GM18498 (cell line): ENCODE measurements at regions not wholly inside any gene's neighbourhood (a gene's known extent, or its start where the extent isn't known, plus 50 kb on each side); places are given as distances from the start of the nearest gene placed in this dataset.
"Not testable (repeated sequence)": the region's sequence is repeated elsewhere in the genome, so short reads cannot be mapped to it uniquely, and the experiment has no call there.

Source experiments
- ATAC-seq: cut with Tn5 transposase; IDR thresholded peaks from one replicate; pipeline ENCODE4 v1.9.1; 2021; ENCODE audit warnings: mild to moderate bottlenecking, moderate library complexity; ENCODE audit not compliant: unreplicated experiment

DNA sequence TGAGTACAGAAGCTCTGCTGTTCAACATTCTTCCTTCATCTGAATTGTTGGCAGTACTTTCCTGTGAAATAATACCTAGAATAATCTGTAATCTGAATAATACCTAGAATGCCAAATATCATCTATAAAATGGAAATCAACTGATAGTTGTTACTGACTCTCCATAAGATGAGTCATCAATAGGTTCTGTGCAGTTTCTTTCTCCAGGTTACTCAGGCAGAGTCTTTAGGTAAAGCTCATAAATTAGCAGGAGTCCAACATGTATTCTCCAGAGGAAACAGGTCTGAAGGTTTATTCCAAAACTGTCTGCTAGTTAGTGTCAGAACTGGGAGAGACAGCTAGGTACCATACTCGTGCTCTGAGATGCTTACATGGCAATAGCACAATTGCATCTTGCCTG is 282.0 kb upstream of the MAP2 start:
- ATAC-seq = no peak

DNA sequence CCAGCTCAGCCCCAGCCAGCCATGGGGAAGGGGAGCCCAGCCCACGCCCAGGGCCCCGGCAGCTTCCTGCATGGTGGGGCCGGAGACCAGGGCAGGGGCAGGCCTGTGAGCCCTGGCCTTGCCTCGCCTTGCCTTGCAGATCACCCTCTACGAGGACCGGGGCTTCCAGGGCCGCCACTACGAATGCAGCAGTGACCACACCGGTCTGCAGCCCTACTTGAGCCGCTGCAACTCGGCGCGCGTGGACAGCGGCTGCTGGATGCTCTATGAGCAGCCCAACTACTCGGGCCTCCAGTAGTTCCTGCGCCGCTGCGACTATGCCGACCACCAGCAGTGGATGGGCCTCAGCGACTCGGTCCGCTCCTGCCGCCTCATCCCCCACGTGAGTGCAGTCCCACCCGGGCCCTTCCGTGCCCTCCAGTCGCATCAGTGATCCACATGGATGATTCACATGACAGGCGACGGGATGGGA is 278.6 kb upstream of the MAP2 start:
- not testable (repeated sequence) for ATAC-seq

DNA sequence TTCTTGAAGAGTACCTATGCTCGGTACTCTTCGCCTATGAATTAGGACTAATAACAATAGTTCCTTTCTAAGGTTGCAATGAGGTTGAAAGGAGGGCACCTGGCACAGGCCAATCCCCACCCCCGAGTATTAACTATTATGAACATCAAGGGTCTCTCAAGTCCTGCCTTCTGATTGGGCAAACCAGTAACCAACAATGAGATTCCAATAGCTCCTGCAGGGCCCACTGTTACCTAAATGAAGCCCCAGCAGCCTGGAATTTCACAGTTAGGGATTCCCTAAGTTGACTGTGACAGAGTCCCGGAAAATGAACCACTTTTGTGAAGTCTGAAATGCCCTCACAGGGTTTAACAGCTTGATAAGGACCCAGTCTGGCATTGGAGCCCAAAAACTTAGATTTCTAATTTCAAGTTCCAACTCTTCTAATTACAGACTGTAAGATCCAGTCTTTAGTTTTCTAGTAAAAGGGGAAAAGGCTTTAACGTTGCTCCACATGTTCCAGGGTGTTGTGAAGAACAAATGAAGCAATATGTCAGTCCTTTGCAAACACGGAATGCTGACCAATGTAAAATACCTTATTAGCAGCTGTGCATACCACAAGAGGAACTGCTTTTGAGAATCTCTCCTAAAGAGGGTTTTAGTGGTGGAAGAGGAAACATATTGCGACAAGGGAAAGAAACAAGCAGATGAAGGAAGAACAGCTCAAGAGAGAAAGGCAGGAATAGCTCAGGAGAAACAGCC is 277.7 kb upstream of the MAP2 start:
- ATAC-seq = peak; percentile 24

DNA sequence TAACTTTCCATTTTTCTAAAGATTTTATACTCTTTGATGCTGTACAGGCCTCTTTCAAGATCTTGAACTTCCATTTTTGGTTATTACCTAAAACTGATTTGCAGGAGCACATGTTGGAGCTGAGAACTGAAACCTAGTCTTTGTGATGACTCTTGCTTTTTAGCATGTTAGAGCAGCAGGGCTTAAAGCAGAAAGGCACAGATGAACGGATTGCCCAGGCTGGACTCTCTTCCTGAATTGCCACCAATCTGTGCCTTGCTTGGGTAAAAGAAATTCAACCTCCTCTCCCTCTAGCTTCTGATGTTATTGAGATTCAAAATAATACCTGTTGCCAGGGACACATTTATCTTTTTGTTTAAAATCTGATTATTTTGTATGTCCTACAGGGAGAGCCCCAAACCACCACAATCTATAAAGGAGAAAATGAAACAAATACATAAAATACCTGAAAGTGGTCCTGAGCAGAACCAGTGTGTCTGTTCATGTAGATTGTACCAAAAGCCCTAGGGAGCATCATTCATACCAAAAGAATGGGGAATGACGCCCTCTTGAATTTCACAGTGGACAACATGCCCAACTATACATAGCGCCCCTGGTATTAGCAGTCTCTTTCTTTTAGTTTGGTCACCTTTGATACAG is 277.0 kb upstream of the MAP2 start:
- ATAC-seq = peak; percentile 41

DNA sequence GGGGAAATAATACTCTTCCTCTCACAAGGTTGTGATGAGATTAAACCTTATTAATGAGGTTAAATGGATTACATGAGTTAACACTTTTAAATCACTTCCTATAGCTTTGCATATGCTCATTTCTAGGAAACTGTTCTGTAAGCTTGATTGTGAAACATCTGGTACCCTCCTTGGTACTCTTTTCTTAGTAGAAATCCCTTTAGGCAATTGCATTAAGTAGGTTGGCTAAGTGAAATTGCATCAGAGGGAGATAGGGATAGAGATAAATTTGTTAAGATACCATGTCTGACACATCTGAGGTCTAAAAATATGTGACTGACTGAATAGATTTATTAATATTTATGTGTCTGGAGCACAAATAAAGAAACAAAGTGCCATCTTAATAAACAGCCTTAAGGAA is 275.9 kb upstream of the MAP2 start:
- no peak for ATAC-seq

GRCh38 chr2:209160800-209161588 is 262.9 kb upstream of the MAP2 start:
- ATAC-seq = no peak

- ATAC-seq = no peak
Measured at GRCh38 chr2:209162129-209162528, 261.7 kb upstream of the MAP2 start.

DNA sequence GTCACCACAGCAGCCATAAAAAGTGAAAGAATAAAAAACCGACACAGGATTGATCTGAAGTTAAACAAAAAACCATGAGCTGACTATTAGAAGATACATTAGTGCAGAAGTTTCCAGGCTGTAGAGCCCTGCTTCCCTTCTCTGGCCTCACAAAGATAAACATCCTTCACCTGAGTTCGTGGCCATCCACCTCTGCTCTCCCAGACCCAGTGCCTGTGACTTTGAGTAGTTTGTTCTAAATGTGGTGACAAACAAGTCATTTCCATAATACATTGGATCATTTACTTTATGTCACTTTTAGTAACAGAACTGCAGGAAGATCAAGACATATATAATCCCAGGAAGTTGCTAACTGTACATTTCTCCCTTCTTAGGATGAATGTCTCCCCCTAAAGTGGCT is 241.9 kb upstream of the MAP2 start:
- no peak for ATAC-seq

DNA sequence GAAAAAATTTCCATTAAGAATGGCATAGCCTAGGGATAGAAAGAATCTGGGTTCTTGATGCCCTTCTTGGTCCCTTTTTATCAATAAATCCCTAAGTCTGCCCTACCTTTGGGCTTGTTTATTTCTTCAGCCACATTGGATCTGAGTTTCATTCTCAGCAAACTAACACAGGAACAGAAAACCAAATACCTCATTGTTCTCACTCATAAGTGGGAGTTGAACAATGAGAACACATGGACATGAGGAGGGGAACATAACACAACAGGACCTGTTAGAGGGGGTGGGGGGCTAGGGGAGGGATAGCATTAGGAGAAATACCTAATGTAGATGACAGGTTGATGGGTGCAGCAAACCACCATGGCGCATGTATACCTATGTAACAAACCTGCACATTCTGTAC is 237.0 kb upstream of the MAP2 start:
- not testable (repeated sequence) for ATAC-seq

DNA sequence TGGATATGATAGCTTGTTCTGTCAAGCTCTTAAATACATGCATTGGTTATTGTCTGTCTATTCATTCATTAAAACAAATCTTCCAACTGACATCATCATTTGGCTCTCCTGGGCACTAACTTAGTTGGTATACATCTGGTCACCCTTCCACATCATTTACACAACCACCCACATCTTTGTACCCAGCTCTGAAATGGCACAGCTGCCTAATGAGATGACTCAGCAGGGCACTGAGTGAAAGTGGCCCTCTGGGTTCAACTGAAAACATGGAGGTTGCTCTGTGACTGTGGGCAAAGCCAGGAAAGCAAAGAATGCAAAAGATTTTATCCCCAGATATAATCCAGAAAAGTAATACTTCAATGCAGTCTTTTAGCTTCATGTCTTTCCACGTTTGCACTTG is 234.0 kb upstream of the MAP2 start:
- no peak for ATAC-seq

DNA sequence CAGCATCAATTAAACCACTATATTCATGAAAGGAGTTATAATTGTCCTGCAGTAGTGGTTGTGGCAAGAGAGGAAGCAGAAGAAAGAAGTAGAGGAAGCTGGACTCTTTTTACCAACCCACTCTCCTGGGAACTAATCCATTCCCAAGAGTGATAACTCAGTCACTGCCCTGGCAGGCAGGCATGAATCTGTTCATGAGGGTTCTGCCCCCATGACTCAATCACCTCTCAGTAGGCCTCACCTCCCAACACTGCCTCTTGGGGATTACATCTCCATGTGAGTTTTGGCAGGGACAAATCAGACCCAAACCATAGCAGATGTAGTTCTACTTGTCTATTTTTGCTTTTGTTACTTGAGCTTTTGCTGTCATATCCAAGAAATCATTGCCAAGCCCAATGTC is 232.7 kb upstream of the MAP2 start:
- no peak for ATAC-seq

DNA sequence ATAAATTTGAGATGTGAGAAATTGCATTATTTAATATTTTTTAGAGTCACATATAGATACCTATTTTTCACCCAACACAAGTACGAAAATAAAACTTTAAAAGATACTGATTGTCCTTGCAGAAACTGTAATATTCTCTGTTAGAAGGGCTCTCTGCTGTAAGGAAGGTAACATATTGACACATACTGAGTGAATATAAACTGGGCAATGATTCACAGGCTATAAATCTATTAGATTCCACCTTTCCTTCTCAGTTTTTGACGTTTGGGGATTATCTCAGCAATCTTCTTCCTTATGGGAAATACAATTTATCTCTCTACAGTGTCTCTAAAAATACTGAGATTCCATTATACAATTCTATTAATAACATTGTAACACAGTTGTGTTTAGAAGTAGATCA is 229.1 kb upstream of the MAP2 start:
- no peak for ATAC-seq

DNA sequence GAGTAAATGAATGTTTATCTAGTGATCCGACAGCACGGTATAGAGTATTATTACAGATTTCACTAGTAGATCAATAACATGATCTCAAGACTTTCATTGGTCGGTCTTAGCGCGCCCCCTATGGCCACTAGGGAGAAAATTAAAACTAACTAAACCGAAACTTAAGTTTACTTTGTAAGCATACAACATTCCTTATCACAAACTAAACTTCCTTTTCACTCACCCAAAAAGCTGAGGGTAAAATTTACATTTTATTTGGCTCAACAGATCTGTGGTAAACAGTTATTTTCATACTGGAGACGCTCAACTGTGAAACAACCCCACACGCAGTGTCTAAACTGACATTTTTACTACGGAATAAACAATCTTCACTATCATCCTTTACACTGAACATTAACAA is 215.6 kb upstream of the MAP2 start:
- peak; percentile 62 for ATAC-seq

DNA sequence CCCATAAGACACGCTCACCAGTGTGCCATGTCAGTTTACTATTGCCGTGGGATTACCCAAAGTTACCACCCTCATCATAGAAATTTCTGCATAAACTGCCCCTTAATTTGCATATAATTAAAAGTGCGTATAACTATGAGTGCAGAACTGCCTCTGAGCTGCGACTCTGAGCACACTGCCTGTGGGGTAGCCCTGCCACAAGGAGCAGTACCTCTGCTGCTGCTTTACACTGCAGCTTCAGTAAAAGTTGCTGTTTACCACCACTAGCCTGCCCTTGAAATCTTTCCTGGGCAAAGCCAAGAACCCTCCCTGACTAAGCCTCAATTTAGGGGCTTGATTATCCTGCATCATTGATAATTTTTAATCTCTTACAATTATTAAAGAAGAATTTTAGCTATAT is 213.9 kb upstream of the MAP2 start:
- no peak for ATAC-seq

DNA sequence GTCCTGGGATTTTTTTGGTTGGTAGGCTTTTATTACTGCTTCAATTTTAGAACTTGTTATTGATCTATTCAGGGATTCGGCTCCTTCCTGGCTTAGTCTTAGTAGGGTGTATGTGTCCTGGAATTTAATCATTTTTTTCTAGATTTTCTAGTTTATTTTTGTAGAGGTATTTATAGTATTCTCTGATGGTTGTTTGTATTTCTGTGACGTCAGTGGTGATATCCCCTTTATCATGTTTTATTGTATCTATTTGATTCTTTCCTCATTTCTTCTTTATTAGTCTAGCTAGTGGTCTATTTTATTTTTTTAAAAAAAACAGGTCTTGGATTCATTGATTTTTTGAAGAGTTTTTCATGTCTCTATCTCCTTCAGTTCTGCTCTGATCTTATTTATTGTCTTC is 193.3 kb upstream of the MAP2 start:
- ATAC-seq = no peak

GRCh38 chr2:209236377-209236776 is 187.5 kb upstream of the MAP2 start:
- ATAC-seq = no peak

DNA sequence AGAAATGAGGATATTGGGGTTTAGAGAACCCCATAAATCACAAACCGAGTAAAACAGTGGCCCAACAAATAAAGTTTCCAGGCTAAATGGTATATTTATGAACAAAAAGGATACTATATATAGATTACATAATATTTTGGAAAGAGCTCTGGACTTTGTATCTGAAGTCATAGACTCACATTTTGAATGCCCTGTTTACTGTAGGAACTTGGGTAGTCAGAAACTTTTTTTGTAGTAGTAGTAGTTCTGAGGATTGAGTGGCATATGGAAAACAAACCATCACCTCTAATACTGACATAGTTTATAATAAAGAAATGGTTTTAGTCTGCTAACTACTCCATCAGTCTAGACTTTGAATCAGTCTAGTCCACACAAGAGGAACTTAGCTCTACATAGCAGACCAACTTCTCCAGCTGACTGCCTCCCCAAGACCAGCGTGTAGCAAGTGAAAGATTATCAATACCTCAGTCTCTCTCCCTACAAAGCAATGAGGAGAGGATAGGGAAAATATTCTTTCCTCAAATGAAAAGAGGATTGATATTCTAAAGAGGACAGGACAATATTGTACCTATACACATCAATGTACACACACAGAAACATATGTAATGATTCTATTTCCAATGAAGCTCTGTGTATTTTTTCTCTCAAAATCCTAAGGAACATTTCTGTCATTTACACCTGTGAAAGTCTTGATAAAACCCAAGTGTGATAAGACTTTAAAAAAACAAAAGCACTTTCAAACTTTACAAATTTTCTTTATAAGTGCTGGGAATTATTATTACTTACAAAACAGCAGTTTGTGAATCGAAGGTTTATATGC is 184.9 kb upstream of the MAP2 start:
- ATAC-seq = no peak

- ATAC-seq = no peak
Measured at GRCh38 chr2:209239585-209239938, 184.3 kb upstream of the MAP2 start.

DNA sequence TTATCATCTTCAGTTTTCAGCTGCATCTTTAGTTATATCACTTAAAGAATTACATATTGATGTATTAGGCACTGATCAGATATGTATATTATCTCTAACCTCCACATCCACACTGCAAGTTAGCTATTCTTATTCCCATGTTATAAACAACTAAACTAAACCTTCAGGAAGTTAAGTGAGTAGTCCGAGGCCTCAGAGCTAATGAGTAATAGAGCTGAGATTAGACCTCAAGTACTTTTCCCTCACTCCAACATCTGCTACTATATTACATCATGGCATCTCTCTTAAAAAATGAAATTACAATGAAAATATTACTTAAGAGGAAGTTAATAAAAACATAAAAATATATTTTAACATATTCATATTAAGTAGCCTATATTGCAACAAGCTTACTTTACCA is 183.6 kb upstream of the MAP2 start:
- no peak for ATAC-seq

DNA sequence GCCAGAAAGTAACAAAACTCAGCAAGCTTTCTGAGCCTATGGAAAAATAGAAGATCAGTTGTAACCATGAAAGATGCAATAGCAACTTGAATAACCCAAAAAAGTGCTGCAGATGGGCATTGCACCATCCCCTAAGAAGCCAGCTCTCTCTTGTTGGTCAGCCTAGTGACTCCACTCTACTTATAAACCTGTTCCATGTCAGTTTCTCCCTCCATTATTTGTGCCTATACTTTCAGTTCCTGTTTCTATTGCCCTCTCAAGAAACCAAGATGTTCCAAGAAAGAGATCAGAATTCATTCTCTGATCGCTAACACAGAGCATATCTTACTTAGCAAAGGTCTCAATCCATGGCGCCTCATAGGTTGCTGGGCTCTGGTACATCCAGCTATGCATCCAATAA is 170.3 kb upstream of the MAP2 start:
- ATAC-seq = no peak

GRCh38 chr2:209259767-209260166 is 164.1 kb upstream of the MAP2 start:
- ATAC-seq = no peak
